T-helper 9 cell (primary cell): ENCODE measurements at regions not wholly inside any gene's neighbourhood (a gene's known extent, or its start where the extent isn't known, plus 50 kb on each side); places are given as distances from the start of the nearest gene placed in this dataset.

Experiments
- DNase-seq: peaks from one replicate; pipeline ENCODE4 v3.0.0-alpha.2; 2020

- DNase-seq, result no peak
These were observed 196.5 kb downstream of the HERPUD2 start for GRCh38 chr7:35498416-35498815.

- no peak for DNase-seq
These were observed 199.1 kb downstream of the HERPUD2 start for GRCh38 chr7:35495844-35496243.

GRCh38 chr7:35495377-35495776 lies 199.6 kb downstream of the HERPUD2 start:
- no peak for DNase-seq

- no peak for DNase-seq
These were observed 200.5 kb downstream of the HERPUD2 start for GRCh38 chr7:35494407-35494806.

- DNase-seq, result no peak
These were observed 202.3 kb downstream of the HERPUD2 start for GRCh38 chr7:35492451-35493175.

GRCh38 chr7:35491233-35491632 lies 203.7 kb downstream of the HERPUD2 start:
- no peak for DNase-seq

- DNase-seq, result no peak
These were observed 207.1 kb downstream of the HERPUD2 start for GRCh38 chr7:35487841-35488240.

GRCh38 chr7:35487402-35487801 lies 207.5 kb downstream of the HERPUD2 start:
- DNase-seq, result no peak

- DNase-seq, result no peak
These were observed 209.5 kb downstream of the HERPUD2 start for GRCh38 chr7:35485436-35485835.

- DNase-seq, result no peak
These were observed 211.4 kb downstream of the HERPUD2 start for GRCh38 chr7:35483568-35483967.

GRCh38 chr7:35482231-35482630 lies 212.7 kb downstream of the HERPUD2 start:
- no peak for DNase-seq

- no peak for DNase-seq
These were observed 214.1 kb downstream of the HERPUD2 start for GRCh38 chr7:35480806-35481205.

- DNase-seq, result no peak
These were observed 217.3 kb downstream of the HERPUD2 start for GRCh38 chr7:35477609-35478008.

GRCh38 chr7:35474100-35474499 lies 220.2 kb upstream of the TBX20 start:
- DNase-seq, result no peak

GRCh38 chr7:35468606-35469005 lies 214.7 kb upstream of the TBX20 start:
- DNase-seq, result no peak

GRCh38 chr7:35467456-35467978 lies 213.6 kb upstream of the TBX20 start:
- no peak for DNase-seq

GRCh38 chr7:35465791-35466336 lies 212.0 kb upstream of the TBX20 start:
- no peak for DNase-seq

- no peak for DNase-seq
These were observed 209.9 kb upstream of the TBX20 start for GRCh38 chr7:35463751-35464150.

- DNase-seq, result no peak
These were observed 209.3 kb upstream of the TBX20 start for GRCh38 chr7:35463176-35463700.

- DNase-seq, result no peak
These were observed 200.9 kb upstream of the TBX20 start for GRCh38 chr7:35454575-35455385.

GRCh38 chr7:35450456-35451214 lies 196.7 kb upstream of the TBX20 start:
- DNase-seq, result no peak

- DNase-seq, result no peak
These were observed 194.6 kb upstream of the TBX20 start for GRCh38 chr7:35448486-35448885.

- no peak for DNase-seq
These were observed 192.2 kb upstream of the TBX20 start for GRCh38 chr7:35446091-35446490.
